HepG2 (cell line): ENCODE measurements at regions not wholly inside any gene's neighbourhood (a gene's known extent, or its start where the extent isn't known, plus 50 kb on each side); places are given as distances from the start of the nearest gene placed in this dataset.
A peak's percentile ranks its signal among the peaks of the same experiment; 100 is the strongest.

Experiments used
- CAMTA2 ChIP-seq: sonication (generic); formaldehyde crosslinking; IDR thresholded peaks from 2 replicates; pipeline ENCODE4 v1.4.0; 2020; ENCODE audit warnings: mild to moderate bottlenecking, missing genetic modification reagents, borderline replicate concordance
- FOXK1 ChIP-seq: sonication (generic); formaldehyde crosslinking; IDR thresholded peaks from 2 replicates; pipeline ENCODE4 v1.4.0; 2020; ENCODE audit warnings: low read depth, missing genetic modification reagents, borderline replicate concordance
- FOXP1 ChIP-seq, 2 experiments: fragments of 450-650 bp in 1 of 2; IDR thresholded peaks; 2 replicates each; pipeline ENCODE4 v1.6.1; 2017 to 2018; ENCODE audit warnings: antibody characterized with exemption in 1 of 2
- HMG20A ChIP-seq: IDR thresholded peaks from 2 replicates; pipeline ENCODE4 v1.6.1; 2016; ENCODE audit warnings: borderline replicate concordance
- HOXA3 ChIP-seq: sonication (generic); formaldehyde crosslinking; IDR thresholded peaks from 2 replicates; pipeline ENCODE4 v1.5.0; 2020; ENCODE audit warnings: missing genetic modification reagents
- RARA ChIP-seq: IDR thresholded peaks from 2 replicates; pipeline ENCODE4 v1.6.1; 2016; ENCODE audit warnings: missing genetic modification reagents, missing compliant biosample characterization
- ZNF136 ChIP-seq: sonication (generic); formaldehyde crosslinking; IDR thresholded peaks from 2 replicates; pipeline ENCODE4 v1.8.1; 2022; ENCODE audit warnings: low read depth, mild to moderate bottlenecking, moderate library complexity, missing genetic modification reagents
- ZNF292 ChIP-seq: sonication (generic); formaldehyde crosslinking; IDR thresholded peaks from 2 replicates; pipeline ENCODE4 v1.8.1; 2022; ENCODE audit warnings: mild to moderate bottlenecking, low read depth, missing genetic modification reagents, borderline replicate concordance
- ZNF775 ChIP-seq: sonication (generic); formaldehyde crosslinking; IDR thresholded peaks from 2 replicates; pipeline ENCODE4 v1.4.0; 2020; ENCODE audit warnings: missing genetic modification reagents, mild to moderate bottlenecking, moderate library complexity, borderline replicate concordance
- TF ChIP-seq, protein P1 (sequence below): sonication (generic); formaldehyde crosslinking; IDR thresholded peaks from 2 replicates; pipeline ENCODE4 v1.4.0; 2020; ENCODE audit warnings: missing genetic modification reagents
- TF ChIP-seq, protein P2 (sequence below): sonication (generic); formaldehyde crosslinking; IDR thresholded peaks from 2 replicates; pipeline ENCODE4 v1.9.0; 2021; ENCODE audit warnings: missing genetic modification reagents, borderline replicate concordance
- TF ChIP-seq, protein P3 (sequence below): sonication (generic); formaldehyde crosslinking; IDR thresholded peaks from 2 replicates; pipeline ENCODE4 v1.5.0; 2020; ENCODE audit warnings: mild to moderate bottlenecking, missing genetic modification reagents, borderline replicate concordance
- TF ChIP-seq, protein P4 (sequence below): sonication (generic); formaldehyde crosslinking; IDR thresholded peaks from 2 replicates; pipeline ENCODE4 v1.9.0; 2021; ENCODE audit warnings: mild to moderate bottlenecking, missing genetic modification reagents

DNA sequence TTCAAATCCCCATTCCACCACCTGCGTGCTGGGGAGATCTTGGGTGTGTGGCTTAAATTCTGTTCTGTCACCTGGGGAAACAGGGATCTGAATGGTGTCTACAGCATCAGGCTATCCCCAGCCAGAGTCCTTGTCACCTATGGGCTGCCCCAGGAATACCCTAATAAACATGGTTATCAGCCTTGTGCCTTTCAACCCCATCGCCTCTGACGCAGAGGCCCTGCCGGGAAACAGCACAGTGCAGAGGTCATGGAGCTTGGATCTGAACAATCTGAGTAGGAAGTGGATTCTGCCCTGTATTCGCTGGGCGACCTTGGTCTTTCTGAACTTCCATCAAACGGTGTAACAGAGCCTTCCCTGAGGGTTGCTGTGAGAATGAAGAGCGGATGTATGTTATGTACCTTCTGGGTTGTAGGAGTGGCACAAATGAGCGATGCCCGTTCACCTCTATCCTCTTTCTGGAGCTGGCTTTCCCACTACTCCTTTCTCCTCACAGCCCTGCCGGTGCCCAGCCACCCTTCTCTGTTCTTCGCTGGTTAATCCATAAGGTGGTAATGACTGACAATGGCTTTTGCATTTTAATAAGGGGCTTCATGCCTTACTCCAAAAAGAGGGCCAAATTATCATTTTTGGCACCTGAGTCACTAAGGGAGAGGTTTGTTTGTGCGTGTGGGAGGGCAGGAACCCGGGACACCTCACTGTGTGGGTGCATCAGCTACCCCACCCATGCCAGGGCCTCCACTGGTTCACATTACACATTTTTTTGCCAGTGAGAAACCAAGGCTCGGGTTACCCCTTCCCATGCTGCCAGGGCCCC is 256.5 kb downstream of the MYCN start (continued):
- TF ChIP-seq ZNF292 (CRISPR knock-in tag) = peak; percentile 88; the same call in 1 of the 2 replicates
- peak; percentile 96 for TF ChIP-seq RARA (CRISPR knock-in tag)
- no peak for TF ChIP-seq FOXP1 (IDR thresholded peaks at IDR 0.05)
- peak; percentile 71 for TF ChIP-seq FOXP1 (CRISPR knock-in tag; IDR thresholded peaks at IDR 0.05)
- TF ChIP-seq FOXK1 = peak; percentile 76; the same call in 1 of the 2 replicates
- no peak for TF ChIP-seq ZNF775 (CRISPR knock-in tag)
- TF ChIP-seq ZNF136 (CRISPR knock-in tag) = 0 out of 2 replicates have a peak, but pooled peaks have one; percentile 25
- TF ChIP-seq, protein P1, sequence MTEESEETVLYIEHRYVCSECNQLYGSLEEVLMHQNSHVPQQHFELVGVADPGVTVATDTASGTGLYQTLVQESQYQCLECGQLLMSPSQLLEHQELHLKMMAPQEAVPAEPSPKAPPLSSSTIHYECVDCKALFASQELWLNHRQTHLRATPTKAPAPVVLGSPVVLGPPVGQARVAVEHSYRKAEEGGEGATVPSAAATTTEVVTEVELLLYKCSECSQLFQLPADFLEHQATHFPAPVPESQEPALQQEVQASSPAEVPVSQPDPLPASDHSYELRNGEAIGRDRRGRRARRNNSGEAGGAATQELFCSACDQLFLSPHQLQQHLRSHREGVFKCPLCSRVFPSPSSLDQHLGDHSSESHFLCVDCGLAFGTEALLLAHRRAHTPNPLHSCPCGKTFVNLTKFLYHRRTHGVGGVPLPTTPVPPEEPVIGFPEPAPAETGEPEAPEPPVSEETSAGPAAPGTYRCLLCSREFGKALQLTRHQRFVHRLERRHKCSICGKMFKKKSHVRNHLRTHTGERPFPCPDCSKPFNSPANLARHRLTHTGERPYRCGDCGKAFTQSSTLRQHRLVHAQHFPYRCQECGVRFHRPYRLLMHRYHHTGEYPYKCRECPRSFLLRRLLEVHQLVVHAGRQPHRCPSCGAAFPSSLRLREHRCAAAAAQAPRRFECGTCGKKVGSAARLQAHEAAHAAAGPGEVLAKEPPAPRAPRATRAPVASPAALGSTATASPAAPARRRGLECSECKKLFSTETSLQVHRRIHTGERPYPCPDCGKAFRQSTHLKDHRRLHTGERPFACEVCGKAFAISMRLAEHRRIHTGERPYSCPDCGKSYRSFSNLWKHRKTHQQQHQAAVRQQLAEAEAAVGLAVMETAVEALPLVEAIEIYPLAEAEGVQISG (CRISPR knock-in tag) = peak; percentile 81
- TF ChIP-seq CAMTA2 = no peak
- TF ChIP-seq, protein P2, sequence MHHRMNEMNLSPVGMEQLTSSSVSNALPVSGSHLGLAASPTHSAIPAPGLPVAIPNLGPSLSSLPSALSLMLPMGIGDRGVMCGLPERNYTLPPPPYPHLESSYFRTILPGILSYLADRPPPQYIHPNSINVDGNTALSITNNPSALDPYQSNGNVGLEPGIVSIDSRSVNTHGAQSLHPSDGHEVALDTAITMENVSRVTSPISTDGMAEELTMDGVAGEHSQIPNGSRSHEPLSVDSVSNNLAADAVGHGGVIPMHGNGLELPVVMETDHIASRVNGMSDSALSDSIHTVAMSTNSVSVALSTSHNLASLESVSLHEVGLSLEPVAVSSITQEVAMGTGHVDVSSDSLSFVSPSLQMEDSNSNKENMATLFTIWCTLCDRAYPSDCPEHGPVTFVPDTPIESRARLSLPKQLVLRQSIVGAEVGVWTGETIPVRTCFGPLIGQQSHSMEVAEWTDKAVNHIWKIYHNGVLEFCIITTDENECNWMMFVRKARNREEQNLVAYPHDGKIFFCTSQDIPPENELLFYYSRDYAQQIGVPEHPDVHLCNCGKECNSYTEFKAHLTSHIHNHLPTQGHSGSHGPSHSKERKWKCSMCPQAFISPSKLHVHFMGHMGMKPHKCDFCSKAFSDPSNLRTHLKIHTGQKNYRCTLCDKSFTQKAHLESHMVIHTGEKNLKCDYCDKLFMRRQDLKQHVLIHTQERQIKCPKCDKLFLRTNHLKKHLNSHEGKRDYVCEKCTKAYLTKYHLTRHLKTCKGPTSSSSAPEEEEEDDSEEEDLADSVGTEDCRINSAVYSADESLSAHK (CRISPR knock-in tag) = no peak
- TF ChIP-seq, protein P3, sequence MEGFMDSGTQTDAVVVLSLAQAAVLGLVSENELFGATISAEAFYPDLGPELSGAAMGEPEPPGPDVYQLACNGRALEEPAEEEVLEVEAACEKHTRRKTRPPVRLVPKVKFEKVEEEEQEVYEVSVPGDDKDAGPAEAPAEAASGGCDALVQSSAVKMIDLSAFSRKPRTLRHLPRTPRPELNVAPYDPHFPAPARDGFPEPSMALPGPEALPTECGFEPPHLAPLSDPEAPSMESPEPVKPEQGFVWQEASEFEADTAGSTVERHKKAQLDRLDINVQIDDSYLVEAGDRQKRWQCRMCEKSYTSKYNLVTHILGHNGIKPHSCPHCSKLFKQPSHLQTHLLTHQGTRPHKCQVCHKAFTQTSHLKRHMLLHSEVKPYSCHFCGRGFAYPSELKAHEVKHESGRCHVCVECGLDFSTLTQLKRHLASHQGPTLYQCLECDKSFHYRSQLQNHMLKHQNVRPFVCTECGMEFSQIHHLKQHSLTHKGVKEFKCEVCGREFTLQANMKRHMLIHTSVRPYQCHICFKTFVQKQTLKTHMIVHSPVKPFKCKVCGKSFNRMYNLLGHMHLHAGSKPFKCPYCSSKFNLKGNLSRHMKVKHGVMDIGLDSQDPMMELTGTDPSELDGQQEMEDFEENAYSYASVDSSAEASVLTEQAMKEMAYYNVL (CRISPR knock-in tag) = peak; percentile 82; the same call in 1 of the 2 replicates
- TF ChIP-seq, protein P4, sequence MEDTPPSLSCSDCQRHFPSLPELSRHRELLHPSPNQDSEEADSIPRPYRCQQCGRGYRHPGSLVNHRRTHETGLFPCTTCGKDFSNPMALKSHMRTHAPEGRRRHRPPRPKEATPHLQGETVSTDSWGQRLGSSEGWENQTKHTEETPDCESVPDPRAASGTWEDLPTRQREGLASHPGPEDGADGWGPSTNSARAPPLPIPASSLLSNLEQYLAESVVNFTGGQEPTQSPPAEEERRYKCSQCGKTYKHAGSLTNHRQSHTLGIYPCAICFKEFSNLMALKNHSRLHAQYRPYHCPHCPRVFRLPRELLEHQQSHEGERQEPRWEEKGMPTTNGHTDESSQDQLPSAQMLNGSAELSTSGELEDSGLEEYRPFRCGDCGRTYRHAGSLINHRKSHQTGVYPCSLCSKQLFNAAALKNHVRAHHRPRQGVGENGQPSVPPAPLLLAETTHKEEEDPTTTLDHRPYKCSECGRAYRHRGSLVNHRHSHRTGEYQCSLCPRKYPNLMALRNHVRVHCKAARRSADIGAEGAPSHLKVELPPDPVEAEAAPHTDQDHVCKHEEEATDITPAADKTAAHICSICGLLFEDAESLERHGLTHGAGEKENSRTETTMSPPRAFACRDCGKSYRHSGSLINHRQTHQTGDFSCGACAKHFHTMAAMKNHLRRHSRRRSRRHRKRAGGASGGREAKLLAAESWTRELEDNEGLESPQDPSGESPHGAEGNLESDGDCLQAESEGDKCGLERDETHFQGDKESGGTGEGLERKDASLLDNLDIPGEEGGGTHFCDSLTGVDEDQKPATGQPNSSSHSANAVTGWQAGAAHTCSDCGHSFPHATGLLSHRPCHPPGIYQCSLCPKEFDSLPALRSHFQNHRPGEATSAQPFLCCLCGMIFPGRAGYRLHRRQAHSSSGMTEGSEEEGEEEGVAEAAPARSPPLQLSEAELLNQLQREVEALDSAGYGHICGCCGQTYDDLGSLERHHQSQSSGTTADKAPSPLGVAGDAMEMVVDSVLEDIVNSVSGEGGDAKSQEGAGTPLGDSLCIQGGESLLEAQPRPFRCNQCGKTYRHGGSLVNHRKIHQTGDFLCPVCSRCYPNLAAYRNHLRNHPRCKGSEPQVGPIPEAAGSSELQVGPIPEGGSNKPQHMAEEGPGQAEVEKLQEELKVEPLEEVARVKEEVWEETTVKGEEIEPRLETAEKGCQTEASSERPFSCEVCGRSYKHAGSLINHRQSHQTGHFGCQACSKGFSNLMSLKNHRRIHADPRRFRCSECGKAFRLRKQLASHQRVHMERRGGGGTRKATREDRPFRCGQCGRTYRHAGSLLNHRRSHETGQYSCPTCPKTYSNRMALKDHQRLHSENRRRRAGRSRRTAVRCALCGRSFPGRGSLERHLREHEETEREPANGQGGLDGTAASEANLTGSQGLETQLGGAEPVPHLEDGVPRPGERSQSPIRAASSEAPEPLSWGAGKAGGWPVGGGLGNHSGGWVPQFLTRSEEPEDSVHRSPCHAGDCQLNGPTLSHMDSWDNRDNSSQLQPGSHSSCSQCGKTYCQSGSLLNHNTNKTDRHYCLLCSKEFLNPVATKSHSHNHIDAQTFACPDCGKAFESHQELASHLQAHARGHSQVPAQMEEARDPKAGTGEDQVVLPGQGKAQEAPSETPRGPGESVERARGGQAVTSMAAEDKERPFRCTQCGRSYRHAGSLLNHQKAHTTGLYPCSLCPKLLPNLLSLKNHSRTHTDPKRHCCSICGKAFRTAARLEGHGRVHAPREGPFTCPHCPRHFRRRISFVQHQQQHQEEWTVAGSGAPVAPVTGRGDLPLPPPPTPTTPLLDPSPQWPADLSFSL (CRISPR knock-in tag) = no peak; the same call in 1 of the 2 replicates
- TF ChIP-seq HOXA3 (CRISPR knock-in tag) = peak; percentile 85
- peak; percentile 88; the same call in 1 of the 2 replicates for TF ChIP-seq HMG20A (CRISPR knock-in tag)
